ENCODE measurements at regions not wholly inside any gene's neighbourhood (a gene's known extent, or its start where the extent isn't known, plus 50 kb on each side); places are given as distances from the start of the nearest gene placed in this dataset.
"Not testable (repeated sequence)": the region's sequence is repeated elsewhere in the genome, so short reads cannot be mapped to it uniquely, and the experiment has no call there.

DNA sequence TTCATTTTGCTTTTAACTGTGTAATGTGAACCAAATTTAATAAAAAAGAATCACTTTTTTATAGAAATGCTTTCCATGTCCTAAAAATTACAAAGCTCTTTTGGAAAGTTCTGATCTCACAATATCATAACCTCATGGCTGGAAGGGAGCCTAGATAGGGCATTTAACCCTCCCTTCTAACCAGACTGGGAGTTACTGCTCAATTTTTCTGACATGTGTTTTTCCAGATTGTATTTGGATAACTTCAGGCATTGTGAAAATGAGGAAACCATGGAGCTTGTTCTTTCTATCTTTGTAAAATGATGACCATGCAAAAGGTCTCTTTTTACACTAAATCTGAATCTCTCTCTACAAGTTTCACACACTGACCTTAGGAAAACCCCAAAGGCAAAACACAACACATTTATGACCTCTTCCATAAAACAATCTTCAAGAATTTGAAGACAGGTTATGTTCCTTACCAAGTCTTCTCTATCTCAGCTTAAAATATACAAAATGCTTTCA, 508.8 kb downstream of the DIPK2A start:
- no peak overlapping the region for H3K27ac ChIP-seq
- TF ChIP-seq, protein P1, sequence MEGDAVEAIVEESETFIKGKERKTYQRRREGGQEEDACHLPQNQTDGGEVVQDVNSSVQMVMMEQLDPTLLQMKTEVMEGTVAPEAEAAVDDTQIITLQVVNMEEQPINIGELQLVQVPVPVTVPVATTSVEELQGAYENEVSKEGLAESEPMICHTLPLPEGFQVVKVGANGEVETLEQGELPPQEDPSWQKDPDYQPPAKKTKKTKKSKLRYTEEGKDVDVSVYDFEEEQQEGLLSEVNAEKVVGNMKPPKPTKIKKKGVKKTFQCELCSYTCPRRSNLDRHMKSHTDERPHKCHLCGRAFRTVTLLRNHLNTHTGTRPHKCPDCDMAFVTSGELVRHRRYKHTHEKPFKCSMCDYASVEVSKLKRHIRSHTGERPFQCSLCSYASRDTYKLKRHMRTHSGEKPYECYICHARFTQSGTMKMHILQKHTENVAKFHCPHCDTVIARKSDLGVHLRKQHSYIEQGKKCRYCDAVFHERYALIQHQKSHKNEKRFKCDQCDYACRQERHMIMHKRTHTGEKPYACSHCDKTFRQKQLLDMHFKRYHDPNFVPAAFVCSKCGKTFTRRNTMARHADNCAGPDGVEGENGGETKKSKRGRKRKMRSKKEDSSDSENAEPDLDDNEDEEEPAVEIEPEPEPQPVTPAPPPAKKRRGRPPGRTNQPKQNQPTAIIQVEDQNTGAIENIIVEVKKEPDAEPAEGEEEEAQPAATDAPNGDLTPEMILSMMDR (IDR thresholded peaks at IDR 0.05), result no peak
- no peak for TF ChIP-seq POLR2A (IDR thresholded peaks at IDR 0.05)
- intact Hi-C loops (cut with DNase I; ENCODE audit: low total_unique reads), result no loop called here
- no peaks in the 10 kb centered on the region for H3K27me3 ChIP-seq
- no peaks in the 10 kb centered on the region for H3K9me3 ChIP-seq
- no peak for DNase-seq
- H3K4me3 ChIP-seq, result no peak overlapping the region
- H3K36me3 ChIP-seq (ENCODE audit: low read depth, missing control alignments), result no peaks in the 10 kb centered on the region
- no peaks in the 10 kb centered on the region for H3K4me1 ChIP-seq

DNA sequence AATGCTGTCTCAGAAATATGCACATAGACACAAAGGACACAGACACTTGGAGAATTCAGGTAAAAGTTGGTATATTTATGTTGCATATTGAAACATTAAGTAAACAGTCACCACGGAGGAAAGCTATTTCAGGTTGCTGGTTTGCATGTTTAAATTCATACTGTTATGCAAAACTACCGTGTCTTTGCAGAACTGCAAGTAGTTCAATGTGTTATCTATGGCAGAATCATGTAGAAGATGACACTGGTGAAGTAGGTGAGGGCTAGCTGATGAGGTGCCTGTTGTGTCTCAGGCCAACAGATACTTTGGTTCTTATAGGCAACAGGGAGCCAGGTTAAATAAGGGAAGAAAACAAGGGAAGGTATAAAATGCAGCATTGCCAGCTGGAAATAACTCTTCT, 511.3 kb downstream of the DIPK2A start:
- no peaks in the 10 kb centered on the region for H3K4me1 ChIP-seq
- H3K4me3 ChIP-seq, result no peak overlapping the region
- H3K36me3 ChIP-seq (ENCODE audit: low read depth, missing control alignments), result no peaks in the 10 kb centered on the region
- TF ChIP-seq, protein P1 (IDR thresholded peaks at IDR 0.05), result no peak
- TF ChIP-seq POLR2A (IDR thresholded peaks at IDR 0.05), result no peak
- 73 to 76% methylated on average over 2 of the region's 2 CpGs for WGBS, 2 donors
- no peak for DNase-seq
- H3K27ac ChIP-seq, result no peak overlapping the region
- intact Hi-C loops (cut with DNase I; ENCODE audit: low total_unique reads), result no loop called here
- H3K27me3 ChIP-seq, result no peaks in the 10 kb centered on the region
- H3K9me3 ChIP-seq, result no peaks in the 10 kb centered on the region

DNA sequence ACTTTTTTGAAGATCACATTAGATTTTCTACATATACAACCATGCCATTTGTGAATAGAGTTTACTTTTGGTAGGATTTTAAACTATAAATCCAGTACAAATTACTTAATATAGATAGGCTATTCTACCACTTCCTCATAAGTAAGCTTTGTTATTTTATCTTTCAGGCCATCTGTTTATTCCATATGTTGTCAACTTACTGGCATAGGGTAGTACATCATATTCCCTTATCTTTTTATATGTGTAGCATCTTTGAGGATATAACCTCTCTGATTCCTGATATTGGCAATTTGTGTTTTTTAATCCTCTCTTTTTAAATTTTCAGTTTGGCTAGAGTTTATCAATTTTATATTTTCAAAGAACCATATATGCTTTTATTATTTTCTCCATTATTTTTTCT, 515.4 kb downstream of the DIPK2A start:
- no peaks in the 10 kb centered on the region for H3K36me3 ChIP-seq (ENCODE audit: low read depth, missing control alignments)
- no peak overlapping the region for H3K4me3 ChIP-seq
- H3K27me3 ChIP-seq, result no peaks in the 10 kb centered on the region
- no peaks in the 10 kb centered on the region for H3K9me3 ChIP-seq
- TF ChIP-seq, protein P1 (IDR thresholded peaks at IDR 0.05), result no peak
- no peak for TF ChIP-seq POLR2A (IDR thresholded peaks at IDR 0.05)
- no peak for DNase-seq
- no peaks in the 10 kb centered on the region for H3K4me1 ChIP-seq
- intact Hi-C loops (cut with DNase I; ENCODE audit: low total_unique reads), result no loop called here
- H3K27ac ChIP-seq, result no peak overlapping the region

DNA sequence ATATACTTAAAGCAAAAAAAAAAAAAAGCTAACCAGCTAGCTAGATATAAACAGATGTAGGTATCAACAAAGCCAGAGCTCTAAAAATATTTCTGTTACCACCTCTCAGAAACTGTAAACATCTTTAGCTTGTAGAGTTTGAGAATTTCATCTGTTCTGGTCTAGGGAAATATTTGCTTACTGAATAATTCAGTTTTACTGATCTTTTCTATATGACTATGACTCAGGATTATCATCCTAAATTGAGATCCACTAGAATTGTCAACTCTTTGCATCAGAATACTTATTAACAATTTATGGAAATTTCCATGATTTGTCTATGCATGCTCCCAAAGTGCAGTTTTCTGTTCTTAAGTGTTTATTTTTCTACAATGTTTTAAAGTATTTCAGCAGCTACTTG, 517.3 kb downstream of the DIPK2A start:
- no peaks in the 10 kb centered on the region for H3K9me3 ChIP-seq
- H3K36me3 ChIP-seq (ENCODE audit: low read depth, missing control alignments), result no peaks in the 10 kb centered on the region
- TF ChIP-seq, protein P1 (IDR thresholded peaks at IDR 0.05), result no peak
- no peak for TF ChIP-seq POLR2A (IDR thresholded peaks at IDR 0.05)
- H3K4me3 ChIP-seq, result no peak overlapping the region
- no peak overlapping the region for H3K27ac ChIP-seq
- intact Hi-C loops (cut with DNase I; ENCODE audit: low total_unique reads), result no loop called here
- H3K27me3 ChIP-seq, result no peaks in the 10 kb centered on the region
- no peak for DNase-seq
- no peaks in the 10 kb centered on the region for H3K4me1 ChIP-seq

DNA sequence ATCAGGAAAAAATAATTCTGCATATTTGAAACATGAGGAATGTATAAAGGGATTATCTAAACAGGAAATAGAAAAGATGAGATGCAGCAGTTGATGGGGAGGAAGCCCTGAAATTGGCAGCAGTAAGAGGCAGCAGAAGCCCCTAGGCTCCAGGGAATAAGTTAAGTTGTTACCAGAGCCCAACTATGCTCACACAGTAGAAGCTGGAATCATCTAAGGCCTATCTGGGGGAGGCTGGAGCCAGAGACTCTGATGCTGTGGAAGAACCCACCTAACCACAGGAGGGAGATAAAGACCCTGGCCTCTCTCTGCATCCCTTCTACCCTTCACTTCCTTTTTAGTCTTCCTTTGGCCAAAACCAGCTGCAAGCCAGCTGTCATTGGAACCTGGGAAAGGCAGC, 519.7 kb downstream of the DIPK2A start:
- no peaks in the 10 kb centered on the region for H3K9me3 ChIP-seq
- H3K36me3 ChIP-seq (ENCODE audit: low read depth, missing control alignments), result no peaks in the 10 kb centered on the region
- TF ChIP-seq, protein P1 (IDR thresholded peaks at IDR 0.05), result no peak
- no peak for TF ChIP-seq POLR2A (IDR thresholded peaks at IDR 0.05)
- intact Hi-C loops (cut with DNase I; ENCODE audit: low total_unique reads), result no loop called here
- no peak overlapping the region for H3K4me3 ChIP-seq
- no peaks in the 10 kb centered on the region for H3K4me1 ChIP-seq
- H3K27ac ChIP-seq, result no peak overlapping the region
- no peak for DNase-seq
- no peaks in the 10 kb centered on the region for H3K27me3 ChIP-seq

DNA sequence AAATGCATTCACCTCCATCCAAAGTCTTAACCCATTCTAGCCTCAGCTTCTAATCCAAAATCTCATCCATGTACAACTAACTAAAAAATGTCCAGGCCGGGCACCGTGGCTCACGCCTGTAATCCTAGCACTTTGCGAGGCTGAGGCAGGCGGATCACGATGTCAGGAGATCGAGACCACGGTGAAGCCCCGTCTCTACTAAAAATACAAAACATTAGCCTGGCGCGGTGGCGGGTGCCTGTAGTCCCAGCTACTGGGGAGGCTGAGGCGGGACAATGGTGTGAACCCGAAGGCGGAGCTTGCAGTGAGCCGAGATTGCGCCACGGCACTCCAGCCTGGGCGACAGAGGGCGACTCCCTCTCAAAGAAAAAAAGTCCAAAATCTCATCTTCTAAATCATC, 523.0 kb downstream of the DIPK2A start:
- H3K27me3 ChIP-seq; H3K36me3 ChIP-seq (ENCODE audit: low read depth, missing control alignments); H3K27ac ChIP-seq; H3K4me1 ChIP-seq; intact Hi-C loops (cut with DNase I; ENCODE audit: low total_unique reads); DNase-seq; H3K9me3 ChIP-seq: not testable (repeated sequence)
- H3K4me3 ChIP-seq, result peak overlapping the region in 1 of 2 donors; percentile 3
- WGBS, 2 donors, result 59 to 80% methylated on average over 20 of the region's 20 CpGs
